ENCODE measurements at regions not wholly inside any gene's neighbourhood (a gene's known extent, or its start where the extent isn't known, plus 50 kb on each side); places are given as distances from the start of the nearest gene placed in this dataset.

DNA sequence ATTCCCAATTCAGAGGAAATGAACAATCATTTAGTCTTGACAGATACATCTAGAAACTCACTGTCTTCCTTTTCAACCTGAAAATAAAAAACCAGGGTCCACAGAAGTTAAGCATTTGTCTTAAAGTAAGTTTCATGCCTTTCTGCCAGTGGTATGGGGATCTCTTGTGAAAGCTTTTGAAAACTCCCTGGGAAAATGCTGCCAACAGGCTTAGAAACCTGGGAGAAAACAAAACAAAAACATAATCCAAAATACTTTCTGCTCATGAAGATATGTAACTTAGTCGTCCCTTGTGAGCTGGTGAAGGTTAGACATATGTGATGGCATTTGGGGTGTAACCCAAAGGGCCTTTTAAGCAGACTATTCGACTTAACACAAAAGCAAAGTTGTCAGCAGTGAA is 66.4 kb upstream of the ZNF438 start:
- no peak for DNase-seq (ENCODE audit: low read depth)
- TF ChIP-seq, protein P1, sequence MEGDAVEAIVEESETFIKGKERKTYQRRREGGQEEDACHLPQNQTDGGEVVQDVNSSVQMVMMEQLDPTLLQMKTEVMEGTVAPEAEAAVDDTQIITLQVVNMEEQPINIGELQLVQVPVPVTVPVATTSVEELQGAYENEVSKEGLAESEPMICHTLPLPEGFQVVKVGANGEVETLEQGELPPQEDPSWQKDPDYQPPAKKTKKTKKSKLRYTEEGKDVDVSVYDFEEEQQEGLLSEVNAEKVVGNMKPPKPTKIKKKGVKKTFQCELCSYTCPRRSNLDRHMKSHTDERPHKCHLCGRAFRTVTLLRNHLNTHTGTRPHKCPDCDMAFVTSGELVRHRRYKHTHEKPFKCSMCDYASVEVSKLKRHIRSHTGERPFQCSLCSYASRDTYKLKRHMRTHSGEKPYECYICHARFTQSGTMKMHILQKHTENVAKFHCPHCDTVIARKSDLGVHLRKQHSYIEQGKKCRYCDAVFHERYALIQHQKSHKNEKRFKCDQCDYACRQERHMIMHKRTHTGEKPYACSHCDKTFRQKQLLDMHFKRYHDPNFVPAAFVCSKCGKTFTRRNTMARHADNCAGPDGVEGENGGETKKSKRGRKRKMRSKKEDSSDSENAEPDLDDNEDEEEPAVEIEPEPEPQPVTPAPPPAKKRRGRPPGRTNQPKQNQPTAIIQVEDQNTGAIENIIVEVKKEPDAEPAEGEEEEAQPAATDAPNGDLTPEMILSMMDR (conservative IDR thresholded peaks at IDR 0.05; ENCODE audit: low read depth, low read length): no peak
- no peak overlapping the region for H3K4me3 ChIP-seq (ENCODE audit: low read depth, low read length)

DNA sequence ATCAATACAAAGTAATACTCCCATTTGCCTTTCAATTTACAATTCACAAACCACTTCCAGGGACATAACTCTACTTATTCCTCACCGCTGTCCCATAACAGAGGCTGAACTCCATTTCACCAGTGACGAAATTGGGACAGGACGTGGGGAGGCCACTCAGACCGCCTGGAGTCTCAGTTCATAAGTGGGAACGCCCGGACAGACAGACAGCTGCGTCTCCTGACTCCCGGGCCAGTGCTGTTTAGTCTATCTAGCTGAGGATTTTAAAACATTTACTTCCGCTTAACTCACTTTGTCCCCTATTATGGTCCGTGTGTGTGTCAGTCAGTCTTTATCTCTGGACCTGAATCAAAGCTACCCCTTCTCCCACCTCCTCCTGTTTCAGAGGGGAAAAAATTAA is 67.4 kb upstream of the ZNF438 start:
- no peak for DNase-seq (ENCODE audit: low read depth)
- TF ChIP-seq, protein P1 (conservative IDR thresholded peaks at IDR 0.05; ENCODE audit: low read depth, low read length): no peak

DNA sequence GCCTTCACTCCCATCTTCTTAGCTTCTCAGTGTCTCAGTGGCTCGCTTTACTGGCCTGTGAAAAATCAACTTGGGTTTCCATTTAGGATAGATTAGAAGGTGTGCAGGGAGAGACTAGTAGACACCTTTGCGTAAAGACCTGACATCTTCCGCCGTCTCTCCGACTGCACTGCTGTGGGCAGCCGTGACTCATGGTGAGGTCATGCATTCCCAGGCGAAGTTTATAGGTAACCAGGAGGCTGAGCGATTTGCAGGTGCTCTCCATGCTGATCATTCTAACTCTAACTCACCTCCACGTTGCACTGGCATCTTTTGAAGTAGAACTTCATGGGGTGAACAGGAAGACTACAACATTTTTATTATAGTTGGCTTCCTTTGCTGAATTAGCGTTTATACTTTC is 68.0 kb upstream of the ZNF438 start:
- TF ChIP-seq, protein P1 (conservative IDR thresholded peaks at IDR 0.05; ENCODE audit: low read depth, low read length): no peak
- peak overlapping the region; percentile 22 for H3K4me3 ChIP-seq (ENCODE audit: low read depth, low read length)
- peak; percentile 92 for DNase-seq (ENCODE audit: low read depth)

More for the DNA sequence above, 67.4 kb upstream of the ZNF438 start:
- no peak overlapping the region for H3K4me3 ChIP-seq (ENCODE audit: low read depth, low read length)

DNA sequence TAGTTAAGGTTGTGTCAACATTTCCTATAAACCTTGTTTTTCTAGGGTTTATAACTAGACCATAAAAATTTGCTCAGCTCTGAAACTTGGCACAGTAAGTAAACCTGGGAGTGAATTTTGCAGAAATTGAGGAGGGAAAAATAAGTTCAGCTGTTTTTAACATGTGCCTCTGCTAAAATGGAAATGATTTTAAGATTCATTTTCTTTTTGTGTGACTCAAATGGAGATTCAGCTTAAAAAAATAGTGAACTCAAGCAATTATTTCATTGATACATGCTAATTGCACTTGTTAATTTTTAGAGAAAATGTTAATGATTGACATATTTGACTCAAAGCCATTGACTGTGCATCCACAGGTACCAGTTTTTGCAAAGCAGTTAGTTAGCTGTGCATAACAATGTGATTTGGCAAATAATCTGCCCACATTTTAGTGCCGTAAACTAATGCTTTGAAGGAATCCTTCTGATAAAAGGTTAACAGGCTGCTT is 68.5 kb upstream of the ZNF438 start:
- H3K4me3 ChIP-seq (ENCODE audit: low read depth, low read length): peak overlapping the region; percentile 22
- DNase-seq (ENCODE audit: low read depth): peak; percentile 68
- TF ChIP-seq, protein P1 (conservative IDR thresholded peaks at IDR 0.05; ENCODE audit: low read depth, low read length): no peak

DNA sequence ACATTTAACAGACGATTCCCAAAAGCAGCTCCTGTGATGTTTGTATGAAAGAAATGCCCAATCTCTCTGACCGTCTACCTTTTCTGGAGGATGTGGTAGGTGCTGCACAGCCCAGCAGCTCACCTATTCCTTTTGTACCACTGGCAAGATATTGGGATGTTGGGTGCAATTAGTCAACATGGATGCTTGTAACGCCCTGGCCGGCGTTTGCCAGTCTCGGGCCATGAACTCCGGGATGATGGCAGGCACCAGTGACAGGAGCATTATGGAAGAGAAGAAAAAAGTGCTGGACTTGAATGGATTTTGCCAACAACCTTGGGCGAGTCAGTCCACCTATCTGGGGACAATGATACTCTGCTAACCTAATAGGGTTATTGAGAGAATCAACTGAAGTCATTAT is 69.0 kb upstream of the ZNF438 start:
- no peak for DNase-seq (ENCODE audit: low read depth)
- TF ChIP-seq, protein P1 (conservative IDR thresholded peaks at IDR 0.05; ENCODE audit: low read depth, low read length): no peak
- H3K4me3 ChIP-seq (ENCODE audit: low read depth, low read length): no peak overlapping the region

DNA sequence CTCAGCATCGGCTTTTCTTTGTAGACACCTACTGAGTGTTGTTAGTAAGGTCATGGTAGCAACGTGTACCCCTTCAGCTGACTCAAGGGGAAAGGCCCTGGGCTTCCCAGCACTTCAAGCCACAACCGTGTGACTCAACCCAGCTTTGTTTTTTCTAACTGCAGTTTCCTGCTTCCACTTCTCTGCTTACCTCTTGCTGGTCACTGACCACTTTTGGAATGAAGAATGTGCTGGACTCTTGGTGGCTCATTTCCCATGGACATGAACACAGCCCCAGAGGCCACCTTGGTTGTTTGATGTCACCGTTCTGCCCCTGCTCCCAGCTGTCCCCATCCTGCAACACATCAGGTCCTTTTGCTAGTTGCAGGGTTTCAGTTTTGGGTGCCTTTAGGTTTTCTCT is 69.5 kb upstream of the ZNF438 start:
- DNase-seq (ENCODE audit: low read depth): peak; percentile 96
- TF ChIP-seq, protein P1 (conservative IDR thresholded peaks at IDR 0.05; ENCODE audit: low read depth, low read length): no peak
- no peak overlapping the region for H3K4me3 ChIP-seq (ENCODE audit: low read depth, low read length)

DNA sequence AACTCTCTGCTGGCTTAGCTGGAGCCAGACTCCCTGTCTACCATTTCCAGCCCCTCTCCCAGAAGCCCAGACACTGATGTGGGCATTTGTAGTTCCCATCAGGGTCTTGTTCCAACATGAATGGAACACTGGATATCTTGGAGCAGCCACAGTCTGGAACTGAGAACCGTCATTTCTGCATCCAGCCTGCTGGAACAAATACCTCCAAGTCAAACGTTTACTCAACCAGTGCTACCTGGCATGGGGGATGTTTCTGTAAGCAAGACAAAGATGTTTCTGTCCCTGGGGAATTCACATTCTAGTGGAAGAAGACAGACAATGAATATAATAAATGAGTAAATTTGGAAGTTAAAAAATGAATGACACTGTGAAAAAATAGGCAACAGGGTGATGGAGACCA is 70.8 kb upstream of the ZNF438 start:
- DNase-seq (ENCODE audit: low read depth): no peak
- H3K4me3 ChIP-seq (ENCODE audit: low read depth, low read length): no peak overlapping the region
- TF ChIP-seq, protein P1 (conservative IDR thresholded peaks at IDR 0.05; ENCODE audit: low read depth, low read length): no peak

Measured in epithelial cell of proximal tubule (primary cell).